Tibial nerve (tissue), 4 donors: ENCODE measurements at regions not wholly inside any gene's neighbourhood (a gene's known extent, or its start where the extent isn't known, plus 50 kb on each side); places are given as distances from the start of the nearest gene placed in this dataset.

Experiments
- DNase-seq, 2 donors: peaks; one replicate each; pipeline ENCODE4 v3.0.0-alpha.2; 2019; ENCODE audit warnings: low spot score in 2 of 2
- H3K27ac ChIP-seq, 4 donors: fragments of 200-600 bp; sonication (generic) in 3 of 4; one replicate each; pipeline ENCODE4 v1.5.1; 2017 to 2019; ENCODE audit warnings: mild to moderate bottlenecking in 1 of 4
- H3K27me3 ChIP-seq, 2 donors: fragments of 200-600 bp; sonication (generic) in 1 of 2; one replicate each; pipeline versions ENCODE4 v1.5.1 to v1.6.0; 2017 to 2019
- H3K36me3 ChIP-seq, 3 donors: fragments of 200-600 bp; sonication (generic); one replicate each; pipeline ENCODE4 v1.5.1; 2018 to 2019
- H3K4me1 ChIP-seq, 4 donors: fragments of 200-600 bp; sonication (generic) in 3 of 4; one replicate each; pipeline ENCODE4 v1.5.1; 2017 to 2019
- H3K4me3 ChIP-seq, 4 donors: fragments of 200-600 bp; sonication (generic) in 3 of 4; one replicate each; pipeline ENCODE4 v1.5.1; 2017 to 2019; ENCODE audit warnings: mild to moderate bottlenecking in 1 of 4, moderate library complexity in 1 of 4
- H3K9me3 ChIP-seq, 4 donors: fragments of 200-600 bp; sonication (generic) in 3 of 4; one replicate each; pipeline ENCODE4 v1.5.1; 2017 to 2019
- CTCF ChIP-seq, 5 experiments: fragments of 200-600 bp in 3 of 5; fragments of 450-650 bp in 2 of 5; sonication (generic) in 3 of 5; IDR thresholded peaks; one replicate each; pipeline ENCODE4 v1.5.1; 2016 to 2019; ENCODE audit warnings: antibody characterized with exemption in 5 of 5, mild to moderate bottlenecking in 3 of 5, moderate library complexity in 2 of 5
- EP300 ChIP-seq, 2 donors: sonication (generic); formaldehyde crosslinking; IDR thresholded peaks; one replicate each; pipeline ENCODE4 v1.6.1; 2017; ENCODE audit warnings: antibody characterized with exemption in 2 of 2, mild to moderate bottlenecking in 1 of 2
- POLR2A ChIP-seq, 2 donors: fragments of 450-650 bp; IDR thresholded peaks; one replicate each; pipeline ENCODE4 v1.6.1; 2017; ENCODE audit warnings: antibody characterized with exemption in 2 of 2, mild to moderate bottlenecking in 2 of 2, moderate library complexity in 2 of 2
- WGBS, 2 donors: methylation state at CpG; one replicate each; pipeline ENCODE4 v1.1.5; 2018; 5-methylcytosine and 5-hydroxymethylcytosine counted together

- Histone ChIP-seq H3K36me3 (no peaks in the 10 kb centered on the region), H3K9me3 (no peaks in the 10 kb centered on the region), H3K4me1 (no peaks in the 10 kb centered on the region), H3K4me3 (no peak overlapping the region), H3K27me3 (peaks cover 0 to 8% of the 10 kb centered on the region in 2 donors), H3K27ac (no peak overlapping the region)
- TF ChIP-seq POLR2A (IDR thresholded peaks at IDR 0.05) (no peak), CTCF (IDR thresholded peaks at IDR 0.05) (no peak), EP300 (IDR thresholded peaks at IDR 0.05) (no peak)
- DNase-seq, result no peak
- WGBS, 2 donors, result 45% methylated on average over 5 of the region's 5 CpGs
Observed at GRCh38 chr1:208298593-208299269, 54.5 kb upstream of the PLXNA2 start.

GRCh38 chr1:208300084-208300770 lies 56.0 kb upstream of the PLXNA2 start:
- no peak for DNase-seq
- no peak overlapping the region for H3K27ac ChIP-seq
- 84 to 86% methylated on average over 7 of the region's 7 CpGs for whole genome bisulfite sequencing, 2 donors
- H3K4me1 ChIP-seq, result no peaks in the 10 kb centered on the region
- TF ChIP-seq POLR2A (IDR thresholded peaks at IDR 0.05) (no peak), CTCF (IDR thresholded peaks at IDR 0.05) (no peak), EP300 (IDR thresholded peaks at IDR 0.05) (no peak)
- no peaks in the 10 kb centered on the region for H3K36me3 ChIP-seq
- no peak overlapping the region for H3K4me3 ChIP-seq
- H3K27me3 ChIP-seq, result peaks cover 0 to 1% of the 10 kb centered on the region in 2 donors
- no peaks in the 10 kb centered on the region for H3K9me3 ChIP-seq

GRCh38 chr1:208302699-208303238 lies 58.6 kb upstream of the PLXNA2 start:
- WGBS, 2 donors, result 87 to 90% methylated on average over 4 of the region's 4 CpGs
- Histone ChIP-seq H3K27me3 (no peaks in the 10 kb centered on the region), H3K4me1 (no peaks in the 10 kb centered on the region), H3K9me3 (no peaks in the 10 kb centered on the region), H3K27ac (no peak overlapping the region), H3K4me3 (no peak overlapping the region), H3K36me3 (no peaks in the 10 kb centered on the region)
- TF ChIP-seq CTCF (IDR thresholded peaks at IDR 0.05) (no peak), POLR2A (IDR thresholded peaks at IDR 0.05) (no peak), EP300 (IDR thresholded peaks at IDR 0.05) (no peak)
- DNase-seq, result no peak

GRCh38 chr1:208303743-208304712 lies 59.8 kb upstream of the PLXNA2 start:
- Histone ChIP-seq H3K36me3 (no peaks in the 10 kb centered on the region), H3K27ac (no peak overlapping the region), H3K4me1 (no peaks in the 10 kb centered on the region), H3K4me3 (no peak overlapping the region), H3K9me3 (no peaks in the 10 kb centered on the region), H3K27me3 (no peaks in the 10 kb centered on the region)
- WGBS, 2 donors, result 51 to 52% methylated on average over 8 of the region's 8 CpGs
- DNase-seq, result no peak
- TF ChIP-seq EP300 (IDR thresholded peaks at IDR 0.05) (no peak), CTCF (IDR thresholded peaks at IDR 0.05) (no peak), POLR2A (IDR thresholded peaks at IDR 0.05) (no peak)
